Ishikawa (cell line): ENCODE measurements at regions not wholly inside any gene's neighbourhood (a gene's known extent, or its start where the extent isn't known, plus 50 kb on each side); places are given as distances from the start of the nearest gene placed in this dataset.

Experiments
- EP300 ChIP-seq: IDR thresholded peaks from 2 replicates; pipeline ENCODE4 v1.6.1; 2012; ENCODE audit warnings: borderline replicate concordance
- FOXM1 ChIP-seq: IDR thresholded peaks from 2 replicates; pipeline ENCODE4 v1.6.1; 2012; ENCODE audit warnings: low read depth, borderline replicate concordance
- MAX ChIP-seq: IDR thresholded peaks from 2 replicates; pipeline ENCODE4 v1.6.1; 2012
- NFIC ChIP-seq: IDR thresholded peaks from 2 replicates; pipeline ENCODE4 v1.6.1; 2012
- RAD21 ChIP-seq: IDR thresholded peaks from 2 replicates; pipeline ENCODE4 v1.6.1; 2012; ENCODE audit warnings: low read depth
- REST ChIP-seq: IDR thresholded peaks from 2 replicates; pipeline ENCODE4 v1.6.1; 2012; ENCODE audit warnings: low read depth, mild to moderate bottlenecking
- TCF12 ChIP-seq: IDR thresholded peaks from 2 replicates; pipeline ENCODE4 v1.6.1; 2012; ENCODE audit warnings: low read depth
- USF1 ChIP-seq: IDR thresholded peaks from 2 replicates; pipeline ENCODE4 v1.6.1; 2012
- YY1 ChIP-seq: IDR thresholded peaks from 2 replicates; pipeline ENCODE4 v1.6.1; 2012; ENCODE audit warnings: low read depth
- ZBTB7A ChIP-seq: IDR thresholded peaks from 2 replicates; pipeline ENCODE4 v1.6.1; 2012; ENCODE audit warnings: low read depth

GRCh38 chr6:113734982-113735381 is 122.2 kb upstream of the MARCKS start:
- TF ChIP-seq REST = no peak
- no peak for TF ChIP-seq USF1
- TF ChIP-seq MAX = no peak
- TF ChIP-seq YY1 = no peak
- TF ChIP-seq NFIC = no peak
- TF ChIP-seq RAD21 = no peak
- no peak for TF ChIP-seq EP300
- no peak for TF ChIP-seq ZBTB7A
- TF ChIP-seq TCF12 = no peak
- TF ChIP-seq FOXM1 = no peak
